H9 (cell line): ENCODE measurements at regions not wholly inside any gene's neighbourhood (a gene's known extent, or its start where the extent isn't known, plus 50 kb on each side); places are given as distances from the start of the nearest gene placed in this dataset.

ENCODE experiments used
- DNase-seq: peaks from one replicate; pipeline ENCODE4 v3.0.0-alpha.2; 2017
- H2AFZ ChIP-seq: one replicate; pipeline ENCODE4 v1.6.1; 2013; ENCODE audit warnings: mild to moderate bottlenecking, low read length, control low read depth, moderate library complexity
- H2AK5ac ChIP-seq: 2 replicates; pipeline ENCODE4 v1.6.1; 2013; ENCODE audit warnings: low read length, control low read depth, mixed read lengths; ENCODE audit not compliant: insufficient read length
- H2BK120ac ChIP-seq: one replicate; pipeline ENCODE4 v1.6.1; 2013; ENCODE audit warnings: low read depth, mild to moderate bottlenecking, low read length, control low read depth, inconsistent platforms; ENCODE audit not compliant: poor library complexity, severe bottlenecking
- H2BK12ac ChIP-seq: 2 replicates; pipeline ENCODE4 v1.6.1; 2013; ENCODE audit warnings: low read length, control low read depth, mixed read lengths, low read depth; ENCODE audit not compliant: insufficient read length
- H2BK15ac ChIP-seq: 2 replicates; pipeline ENCODE4 v1.6.1; 2013; ENCODE audit warnings: low read depth, low read length, control low read depth
- H2BK20ac ChIP-seq: one replicate; pipeline ENCODE4 v1.6.1; 2013; ENCODE audit warnings: low read depth, mild to moderate bottlenecking, low read length, control low read depth, inconsistent platforms; ENCODE audit not compliant: poor library complexity, severe bottlenecking
- H2BK5ac ChIP-seq: 2 replicates; pipeline ENCODE4 v1.6.1; 2013; ENCODE audit warnings: low read length, control low read depth, mixed read lengths; ENCODE audit not compliant: insufficient read length
- H3K14ac ChIP-seq: 2 replicates; pipeline ENCODE4 v1.6.1; 2013; ENCODE audit warnings: low read length, control low read depth; ENCODE audit not compliant: insufficient read depth
- H3K18ac ChIP-seq: 2 replicates; pipeline ENCODE4 v1.6.1; 2013; ENCODE audit warnings: low read depth, mild to moderate bottlenecking, mixed read lengths, low read length, control low read depth; ENCODE audit not compliant: insufficient read length
- H3K23ac ChIP-seq: 2 replicates; pipeline ENCODE4 v1.6.1; 2013; ENCODE audit warnings: low read length, control low read depth, mixed read lengths, low read depth; ENCODE audit not compliant: insufficient read length
- H3K23me2 ChIP-seq: 2 replicates; pipeline ENCODE4 v1.6.1; 2013; ENCODE audit warnings: low read depth, mild to moderate bottlenecking, mixed read lengths, low read length, control low read depth; ENCODE audit not compliant: insufficient read length, poor library complexity, severe bottlenecking
- H3K27ac ChIP-seq: 2 replicates; pipeline ENCODE4 v1.5.1; 2013; ENCODE audit warnings: low read length, control low read depth, mixed read lengths, low read depth; ENCODE audit not compliant: insufficient read length
- H3K27me3 ChIP-seq: 2 replicates; pipeline ENCODE4 v1.6.1; 2013; ENCODE audit warnings: low read length, control low read depth, inconsistent platforms; ENCODE audit not compliant: insufficient read depth
- H3K4ac ChIP-seq: 2 replicates; pipeline ENCODE4 v1.6.1; 2013; ENCODE audit warnings: low read depth, mild to moderate bottlenecking, control low read depth, inconsistent platforms, low read length, moderate library complexity
- H3K4me1 ChIP-seq: 2 replicates; pipeline ENCODE4 v1.6.1; 2013; ENCODE audit warnings: low read length, control low read depth, inconsistent platforms; ENCODE audit not compliant: insufficient read depth
- H3K4me2 ChIP-seq: 2 replicates; pipeline ENCODE4 v1.6.1; 2013; ENCODE audit warnings: low read length, control low read depth, mixed read lengths; ENCODE audit not compliant: insufficient read length, insufficient read depth
- H3K56ac ChIP-seq: 2 replicates; pipeline ENCODE4 v1.6.1; 2013; ENCODE audit warnings: low read depth, mild to moderate bottlenecking, mixed read lengths, low read length, control low read depth; ENCODE audit not compliant: insufficient read length
- H3K79me1 ChIP-seq: 2 replicates; pipeline ENCODE4 v1.6.1; 2013; ENCODE audit warnings: low read depth, mild to moderate bottlenecking, moderate library complexity, low read length, control low read depth, inconsistent platforms; ENCODE audit not compliant: insufficient read depth, poor library complexity, severe bottlenecking
- H3K79me2 ChIP-seq: 2 replicates; pipeline ENCODE4 v1.6.1; 2013; ENCODE audit warnings: low read length, control low read depth, inconsistent platforms; ENCODE audit not compliant: insufficient read depth
- H3K9ac ChIP-seq: 2 replicates; pipeline ENCODE4 v1.6.1; 2013; ENCODE audit warnings: low read length, control low read depth, mixed read lengths; ENCODE audit not compliant: insufficient read length; ENCODE audit errors: extremely low read depth
- H3K9me3 ChIP-seq: one replicate; pipeline ENCODE4 v1.6.1; 2013; ENCODE audit warnings: low read depth, low read length, inconsistent platforms; ENCODE audit not compliant: control insufficient read depth
- H3T11ph ChIP-seq: one replicate; pipeline ENCODE4 v1.6.1; 2013; ENCODE audit warnings: mild to moderate bottlenecking, low read length, control low read depth, inconsistent platforms
- H4K20me1 ChIP-seq: one replicate; pipeline ENCODE4 v1.6.1; 2013; ENCODE audit not compliant: control insufficient read depth, insufficient read length, insufficient read depth
- H4K5ac ChIP-seq: 2 replicates; pipeline ENCODE4 v1.6.1; 2013; ENCODE audit warnings: low read depth, mild to moderate bottlenecking, mixed read lengths, low read length, control low read depth; ENCODE audit not compliant: insufficient read length
- H4K8ac ChIP-seq: replicated peaks from 2 replicates; pipeline ENCODE4 v1.6.1; 2013; ENCODE audit warnings: low read length, control low read depth, mixed read lengths, low read depth; ENCODE audit not compliant: insufficient read length
- H4K91ac ChIP-seq: 2 replicates; pipeline ENCODE4 v1.6.1; 2013; ENCODE audit warnings: low read depth, mild to moderate bottlenecking, moderate library complexity, mixed read lengths, low read length, control low read depth; ENCODE audit not compliant: insufficient read length
- H3K27ac Mint-ChIP-seq, 3 experiments: 2 replicates in 2 of 3; 3 replicates in 1 of 3; pipeline ENCODE4 v1.8.0; 2020 to 2021; ENCODE audit warnings: mixed read lengths in 3 of 3, mild to moderate bottlenecking in 1 of 3, moderate library complexity in 1 of 3
- H3K27me3 Mint-ChIP-seq: 2 replicates; pipeline ENCODE4 v1.8.0; 2021; ENCODE audit warnings: low read depth, mild to moderate bottlenecking, moderate library complexity, mixed read lengths
- H3K36me3 Mint-ChIP-seq, 3 experiments: 2 replicates in 2 of 3; 3 replicates in 1 of 3; pipeline ENCODE4 v1.8.0; 2020 to 2021; ENCODE audit warnings: low read depth in 3 of 3, mixed read lengths in 3 of 3; ENCODE audit not compliant: insufficient read depth in 1 of 3
- H3K4me1 Mint-ChIP-seq, 2 experiments: 2 replicates each; pipeline ENCODE4 v1.8.0; 2020; ENCODE audit warnings: mixed read lengths in 2 of 2
- H3K4me3 Mint-ChIP-seq, 2 experiments: 2 replicates in 1 of 2; 3 replicates in 1 of 2; pipeline ENCODE4 v1.8.0; 2020 to 2021; ENCODE audit warnings: mild to moderate bottlenecking in 2 of 2, mixed read lengths in 2 of 2, moderate library complexity in 1 of 2
- H3K9me3 Mint-ChIP-seq, 2 experiments: 2 replicates in 1 of 2; 3 replicates in 1 of 2; pipeline ENCODE4 v1.8.0; 2020; ENCODE audit warnings: mild to moderate bottlenecking in 2 of 2, mixed read lengths in 2 of 2, moderate library complexity in 1 of 2
- CTCF ChIP-seq: fragments of 200-600 bp; sonication (generic); conservative IDR thresholded peaks from 3 replicates; pipeline ENCODE4 v1.8.0; 2021; ENCODE audit warnings: antibody characterized with exemption, mild to moderate bottlenecking
- WGBS: extraction: QIAGEN DNeasy Blood & Tissue Kit; methylation state at CpG from one replicate; pipeline ENCODE4 v1.1.7; 2013; ENCODE audit warnings: missing lambda C conversion rate, low lambda C conversion rate, mixed read lengths; ENCODE audit not compliant: insufficient read length; ENCODE audit errors: extremely low coverage; 5-methylcytosine and 5-hydroxymethylcytosine counted together

GRCh38 chr3:65182085-65182484 lies 494.3 kb upstream of the ADAMTS9 start:
- Histone ChIP-seq H3K18ac (no peak overlapping the region), H3K56ac (no peak overlapping the region), H4K20me1 (no peaks in the 10 kb centered on the region), H3K14ac (no peak overlapping the region), H3K27me3 (no peaks in the 10 kb centered on the region), H2BK20ac (no peak overlapping the region), H2BK12ac (no peak overlapping the region), H4K91ac (no peak overlapping the region), H2AK5ac (no peak overlapping the region), H3K4me2 (no peak overlapping the region), H3K9ac (no peak overlapping the region), H3T11ph (no peak overlapping the region), H3K9me3 (no peaks in the 10 kb centered on the region), H3K4ac (no peak overlapping the region), H3K27ac (no peak overlapping the region), H2AFZ (no peak overlapping the region), H2BK15ac (no peak overlapping the region), H3K79me1 (no peaks in the 10 kb centered on the region), H3K23ac (no peak overlapping the region), H3K23me2 (no peaks in the 10 kb centered on the region), H3K79me2 (no peaks in the 10 kb centered on the region), H2BK120ac (no peak overlapping the region), H2BK5ac (no peak overlapping the region), H4K8ac (no peak overlapping the region), H4K5ac (no peak overlapping the region), H3K4me1 (no peaks in the 10 kb centered on the region; the same call in 1 of the 2 replicates)
- no peak for TF ChIP-seq CTCF
- Mint-ChIP-seq H3K27me3 (no peaks in the 10 kb centered on the region; the same call in 1 of the 2 replicates), H3K4me3 (no peak overlapping the region), H3K4me1 (peaks cover 10 to 11% of the 10 kb centered on the region in 2 experiments), H3K27ac (no peak overlapping the region), H3K9me3 (no peaks in the 10 kb centered on the region; a peak in 1 of 5 replicates), H3K36me3 (no peaks in the 10 kb centered on the region; a peak in 1 of 7 replicates)
- DNase-seq, result no peak
- WGBS, result no CpG with 5 or more reads among the region's 4 CpGs
